ENCODE measurements at regions not wholly inside any gene's neighbourhood (a gene's known extent, or its start where the extent isn't known, plus 50 kb on each side); places are given as distances from the start of the nearest gene placed in this dataset.

DNA sequence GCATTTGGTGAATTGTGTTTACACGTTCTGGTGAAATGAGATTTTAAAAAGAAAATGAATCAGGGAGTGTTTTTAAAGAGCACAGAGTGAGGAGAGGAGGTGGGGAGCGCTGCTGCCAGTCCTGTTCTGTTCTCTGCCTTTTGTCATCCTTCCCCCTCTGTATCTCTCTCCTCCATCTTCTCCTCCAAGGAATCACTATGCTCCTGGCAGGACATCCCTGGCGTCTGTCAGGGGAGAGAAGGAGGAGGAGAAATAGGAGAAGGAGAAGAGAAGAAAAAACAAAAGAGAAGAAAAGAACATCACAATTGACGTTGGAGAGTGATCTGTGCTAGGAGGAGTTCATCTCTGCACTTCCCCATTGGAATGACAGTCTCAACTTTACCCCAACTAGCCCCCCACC is 627.6 kb upstream of the TBL1XR1 start:
- CTCF ChIA-PET: no interaction called here

GRCh38 chr3:177826253-177826652 is 629.0 kb upstream of the TBL1XR1 start:
- ChIA-PET CTCF (no interaction called here), POLR2A (ENCODE audit: unreplicated experiment) (no interaction called here)
- no peak overlapping the region for H3K4me3 ChIP-seq (ENCODE audit: low read length)
- H4K20me1 ChIP-seq (ENCODE audit: low read length): no peaks in the 10 kb centered on the region
- no peaks in the 10 kb centered on the region for H3K27me3 ChIP-seq (ENCODE audit: low read length)
- H3F3A ChIP-seq (ENCODE audit: low read length, unreplicated experiment): no peaks in the 10 kb centered on the region
- DNase-seq (no peak), ATAC-seq (no peak)
- TF ChIP-seq EZH2phosphoT487 (IDR thresholded peaks at IDR 0.05; ENCODE audit: borderline replicate concordance, low read length) (no peak), EZH2 (IDR thresholded peaks at IDR 0.05; ENCODE audit: low read length, unreplicated experiment) (no peak)
- TF ChIP-seq, protein P1, sequence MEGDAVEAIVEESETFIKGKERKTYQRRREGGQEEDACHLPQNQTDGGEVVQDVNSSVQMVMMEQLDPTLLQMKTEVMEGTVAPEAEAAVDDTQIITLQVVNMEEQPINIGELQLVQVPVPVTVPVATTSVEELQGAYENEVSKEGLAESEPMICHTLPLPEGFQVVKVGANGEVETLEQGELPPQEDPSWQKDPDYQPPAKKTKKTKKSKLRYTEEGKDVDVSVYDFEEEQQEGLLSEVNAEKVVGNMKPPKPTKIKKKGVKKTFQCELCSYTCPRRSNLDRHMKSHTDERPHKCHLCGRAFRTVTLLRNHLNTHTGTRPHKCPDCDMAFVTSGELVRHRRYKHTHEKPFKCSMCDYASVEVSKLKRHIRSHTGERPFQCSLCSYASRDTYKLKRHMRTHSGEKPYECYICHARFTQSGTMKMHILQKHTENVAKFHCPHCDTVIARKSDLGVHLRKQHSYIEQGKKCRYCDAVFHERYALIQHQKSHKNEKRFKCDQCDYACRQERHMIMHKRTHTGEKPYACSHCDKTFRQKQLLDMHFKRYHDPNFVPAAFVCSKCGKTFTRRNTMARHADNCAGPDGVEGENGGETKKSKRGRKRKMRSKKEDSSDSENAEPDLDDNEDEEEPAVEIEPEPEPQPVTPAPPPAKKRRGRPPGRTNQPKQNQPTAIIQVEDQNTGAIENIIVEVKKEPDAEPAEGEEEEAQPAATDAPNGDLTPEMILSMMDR (conservative IDR thresholded peaks at IDR 0.05; ENCODE audit: low read depth, low read length): no peak
- H3K4me2 ChIP-seq (ENCODE audit: low read length): no peak overlapping the region
- H3K9me2 ChIP-seq (replicated peaks; ENCODE audit: low read length): no peaks in the 10 kb centered on the region
- no peak overlapping the region for H3K9ac ChIP-seq (ENCODE audit: low read length)
- H2AFZ ChIP-seq (ENCODE audit: low read length): no peak overlapping the region
- intact Hi-C loops (cut with micrococcal nuclease): no loop called here
- no peak overlapping the region for H3K27ac ChIP-seq (ENCODE audit: low read length)
- no TSS peak for BruUV-seq (replicated peaks)
- H3K4me1 ChIP-seq (ENCODE audit: insufficient read depth, low read length): peaks cover 50% of the 10 kb centered on the region
- no peaks in the 10 kb centered on the region for H3K79me2 ChIP-seq (ENCODE audit: low read length)
- no peaks in the 10 kb centered on the region for H3K9me3 ChIP-seq (ENCODE audit: low read length)
- H3K36me3 ChIP-seq (ENCODE audit: low read depth, low read length): no peaks in the 10 kb centered on the region

More for the DNA sequence above, 627.6 kb upstream of the TBL1XR1 start:
- intact Hi-C loops (cut with micrococcal nuclease): no loop called here
- H3K9ac ChIP-seq (ENCODE audit: low read length): no peak overlapping the region
- H3K27ac ChIP-seq (ENCODE audit: low read length): no peak overlapping the region
- no peaks in the 10 kb centered on the region for H3K9me2 ChIP-seq (replicated peaks; ENCODE audit: low read length)
- no peak overlapping the region for H2AFZ ChIP-seq (ENCODE audit: low read length)
- TF ChIP-seq EZH2 (IDR thresholded peaks at IDR 0.05; ENCODE audit: low read length, unreplicated experiment): no peak
- TF ChIP-seq, protein P1 (conservative IDR thresholded peaks at IDR 0.05; ENCODE audit: low read depth, low read length): no peak
- TF ChIP-seq EZH2phosphoT487 (IDR thresholded peaks at IDR 0.05; ENCODE audit: borderline replicate concordance, low read length): no peak
- H3K4me1 ChIP-seq (ENCODE audit: insufficient read depth, low read length): peaks cover 40% of the 10 kb centered on the region
- H3K9me3 ChIP-seq (ENCODE audit: low read length): no peaks in the 10 kb centered on the region
- H3K4me3 ChIP-seq (ENCODE audit: low read length): no peak overlapping the region
- no peak for DNase-seq
- no peak overlapping the region for H3K4me2 ChIP-seq (ENCODE audit: low read length)
- H3F3A ChIP-seq (ENCODE audit: low read length, unreplicated experiment): no peaks in the 10 kb centered on the region
- no peaks in the 10 kb centered on the region for H3K36me3 ChIP-seq (ENCODE audit: low read depth, low read length)
- no TSS peak for BruUV-seq (replicated peaks)
- no peaks in the 10 kb centered on the region for H4K20me1 ChIP-seq (ENCODE audit: low read length)
- no peak for ATAC-seq
- POLR2A ChIA-PET (ENCODE audit: unreplicated experiment): interaction anchor here (0.5 kb wide), 1 partner anchor 114 kb away, joined by 4 read pairs; no protein-coding TSS in a partner anchor
- H3K27me3 ChIP-seq (ENCODE audit: low read length): no peaks in the 10 kb centered on the region
- no peaks in the 10 kb centered on the region for H3K79me2 ChIP-seq (ENCODE audit: low read length)

GRCh38 chr3:177827511-177828207 is 630.4 kb upstream of the TBL1XR1 start:
- H2AFZ ChIP-seq (ENCODE audit: low read length): no peak overlapping the region
- no peaks in the 10 kb centered on the region for H4K20me1 ChIP-seq (ENCODE audit: low read length)
- H3F3A ChIP-seq (ENCODE audit: low read length, unreplicated experiment): no peaks in the 10 kb centered on the region
- intact Hi-C loops (cut with micrococcal nuclease): no loop called here
- peak overlapping the region; percentile 67 for H3K27ac ChIP-seq (ENCODE audit: low read length)
- H3K9me3 ChIP-seq (ENCODE audit: low read length): no peaks in the 10 kb centered on the region
- H3K4me3 ChIP-seq (ENCODE audit: low read length): no peak overlapping the region
- TF ChIP-seq EZH2phosphoT487 (IDR thresholded peaks at IDR 0.05; ENCODE audit: borderline replicate concordance, low read length): no peak
- TF ChIP-seq, protein P1 (conservative IDR thresholded peaks at IDR 0.05; ENCODE audit: low read depth, low read length): no peak
- no peak for TF ChIP-seq EZH2 (IDR thresholded peaks at IDR 0.05; ENCODE audit: low read length, unreplicated experiment)
- peak; percentile 81 for ATAC-seq
- no peaks in the 10 kb centered on the region for H3K36me3 ChIP-seq (ENCODE audit: low read depth, low read length)
- peaks cover 48% of the 10 kb centered on the region for H3K4me1 ChIP-seq (ENCODE audit: insufficient read depth, low read length)
- H3K79me2 ChIP-seq (ENCODE audit: low read length): no peaks in the 10 kb centered on the region
- H3K27me3 ChIP-seq (ENCODE audit: low read length): no peaks in the 10 kb centered on the region
- H3K9me2 ChIP-seq (replicated peaks; ENCODE audit: low read length): no peaks in the 10 kb centered on the region
- no TSS peak for BruUV-seq (replicated peaks)
- H3K4me2 ChIP-seq (ENCODE audit: low read length): peak overlapping the region; percentile 44
- ChIA-PET CTCF (interaction anchor here (0.5 kb wide), 1 partner anchor 225 kb away, joined by 3 read pairs; no protein-coding TSS in a partner anchor), POLR2A (ENCODE audit: unreplicated experiment) (no interaction called here)
- H3K9ac ChIP-seq (ENCODE audit: low read length): no peak overlapping the region
- DNase-seq: peak; percentile 88

Data from PC-3 (cell line).